HepG2 (cell line): ENCODE measurements at regions not wholly inside any gene's neighbourhood (a gene's known extent, or its start where the extent isn't known, plus 50 kb on each side); places are given as distances from the start of the nearest gene placed in this dataset.

Experiments used
- ATAC-seq: fragments of 200-7000 bp; cut with Tn5 transposase; 3 replicates; pipeline ENCODE4 v1.9.1; 2020; ENCODE audit warnings: mild to moderate bottlenecking, moderate library complexity
- BruUV-seq: library from RNA; stranded (reverse); fragments of 400-500 nt; replicated peaks from 2 replicates; lab custom pipeline; 2021; lab: Mats Ljungman, UMichigan
- CTCF ChIA-PET: fragments of 300-600 bp; formaldehyde crosslinking; extraction: SDS; loops from one replicate; lab custom pipeline; 2021; ENCODE audit warnings: low total read pairs, inconsistent platforms, low intra/inter-chr PET ratio; lab: Yijun Ruan, JAX
- POLR2A ChIA-PET: fragments of 350-600 bp; sonication (Branson Sonifier 250); formaldehyde crosslinking; loops from one replicate; lab custom pipeline; 2020; ENCODE audit warnings: antibody characterized with exemption, inconsistent platforms; lab: Yijun Ruan, JAX
- DNase-seq: peaks from one replicate; pipeline ENCODE4 v3.0.0-alpha.2; 2015; ENCODE audit warnings: low spot score
- FAIRE-seq: peaks from 3 replicates; lab custom pipeline; 2011; peaks lifted over from hg19 to GRCh38; lab: Jason Lieb, UNC
- H2AFZ ChIP-seq: one replicate; pipeline ENCODE4 v1.6.1; 2011; ENCODE audit warnings: low read length, inconsistent platforms
- H3K27ac ChIP-seq: fragments of 300-600 bp; 3 replicates; pipeline ENCODE4 v1.8.0; 2011; ENCODE audit warnings: mixed run types, mild to moderate bottlenecking, mixed read lengths, low read length, inconsistent platforms; ENCODE audit not compliant: insufficient read depth; ENCODE audit errors: extremely low read length
- H3K27me3 ChIP-seq, 2 experiments: fragments of 200-600 bp in 1 of 2; 2 replicates in 1 of 2; 3 replicates in 1 of 2; pipeline versions ENCODE4 v1.6.0 to v1.8.0; 2011; ENCODE audit warnings: low read length in 2 of 2, mild to moderate bottlenecking in 2 of 2, moderate library complexity in 2 of 2, inconsistent platforms in 1 of 2; ENCODE audit not compliant: insufficient read depth in 2 of 2, control insufficient read depth in 1 of 2
- H3K36me3 ChIP-seq, 2 experiments: fragments of 200-600 bp in 1 of 2; replicated peaks in 1 of 2; 2 replicates in 1 of 2; 3 replicates in 1 of 2; pipeline versions ENCODE4 v1.5.1 to v1.8.0; 2011; ENCODE audit warnings: low read length in 2 of 2, inconsistent platforms in 1 of 2; ENCODE audit not compliant: insufficient read depth in 2 of 2, control insufficient read depth in 1 of 2
- H3K4me1 ChIP-seq: 2 replicates; pipeline ENCODE4 v1.5.1; 2012; ENCODE audit warnings: low read length, inconsistent platforms; ENCODE audit not compliant: insufficient read depth
- H3K4me2 ChIP-seq: 2 replicates; pipeline ENCODE4 v1.6.0; 2011; ENCODE audit warnings: low read depth, low read length, inconsistent platforms
- H3K4me3 ChIP-seq, 3 experiments: fragments of 200-600 bp in 1 of 3; sonication (generic), shearing (Covaris generic) in 1 of 3; replicated peaks in 1 of 3; 2 replicates each; pipeline ENCODE4 v1.5.1; 2011 to 2016; ENCODE audit warnings: low read length in 3 of 3, inconsistent platforms in 2 of 3, low read depth in 2 of 3, mild to moderate bottlenecking in 2 of 3, control low read depth in 1 of 3, mixed read lengths in 1 of 3; ENCODE audit not compliant: insufficient read depth in 1 of 3
- H3K79me2 ChIP-seq: one replicate; pipeline ENCODE4 v1.6.1; 2011; ENCODE audit warnings: low read length, inconsistent platforms; ENCODE audit not compliant: insufficient read depth
- H3K9ac ChIP-seq: 2 replicates; pipeline ENCODE4 v1.6.0; 2011; ENCODE audit warnings: mild to moderate bottlenecking, low read depth, low read length, inconsistent platforms; ENCODE audit not compliant: insufficient read depth
- H3K9me3 ChIP-seq: 2 replicates; pipeline ENCODE4 v1.5.1; 2012; ENCODE audit warnings: mild to moderate bottlenecking, low read length
- H4K20me1 ChIP-seq: 2 replicates; pipeline ENCODE4 v1.6.0; 2011; ENCODE audit warnings: inconsistent platforms, mild to moderate bottlenecking, low read length, moderate library complexity; ENCODE audit not compliant: insufficient read depth
- EP300 ChIP-seq, 3 experiments: sonication (generic) in 1 of 3; formaldehyde crosslinking in 1 of 3; IDR thresholded peaks; 2 replicates each; pipeline versions ENCODE4 v1.5.1 to v1.6.1; 2011 to 2020; ENCODE audit warnings: low read depth in 2 of 3, low read length in 2 of 3, borderline replicate concordance in 1 of 3, improper control_type of control experiment in 1 of 3, mild to moderate bottlenecking in 1 of 3, missing genetic modification reagents in 1 of 3, moderate library complexity in 1 of 3
- GATAD2A ChIP-seq: IDR thresholded peaks from 2 replicates; pipeline ENCODE4 v1.6.1; 2016
- SMC3 ChIP-seq: IDR thresholded peaks from 2 replicates; pipeline ENCODE4 v1.6.1; 2011; ENCODE audit warnings: low read length, improper control_type of control experiment
- SP1 ChIP-seq, 2 experiments: fragments of 450-650 bp in 1 of 2; sonication (generic) in 1 of 2; formaldehyde crosslinking in 1 of 2; IDR thresholded peaks; 2 replicates each; pipeline versions ENCODE4 v1.4.0 to v1.6.1; 2016 to 2020; ENCODE audit warnings: missing genetic modification reagents in 1 of 2
- STAG1 ChIP-seq: sonication (generic); formaldehyde crosslinking; IDR thresholded peaks from 2 replicates; pipeline ENCODE4 v1.4.0; 2020; ENCODE audit warnings: missing genetic modification reagents
- ZNF546 ChIP-seq: sonication (generic); formaldehyde crosslinking; conservative IDR thresholded peaks from 2 replicates; pipeline ENCODE4 v1.8.1; 2023; ENCODE audit warnings: mild to moderate bottlenecking, missing genetic modification reagents
- ZNF709 ChIP-seq: sonication (generic); formaldehyde crosslinking; IDR thresholded peaks from 2 replicates; pipeline ENCODE4 v1.5.0; 2020; ENCODE audit warnings: mild to moderate bottlenecking, missing genetic modification reagents
- ZNF772 ChIP-seq: sonication (generic); formaldehyde crosslinking; IDR thresholded peaks from 2 replicates; pipeline ENCODE4 v1.5.0; 2020; ENCODE audit warnings: mild to moderate bottlenecking, missing genetic modification reagents
- WGBS: methylation state at CpG from one replicate; pipeline ENCODE4 v1.1.6; 2017; ENCODE audit warnings: low lambda C conversion rate; 5-methylcytosine and 5-hydroxymethylcytosine counted together
- in situ Hi-C: cut with HindIII; loops from 2 replicates; pipeline ENCODE4 v1.10.0; 2017; ENCODE audit warnings: low pct_unique_long_range_greater_than_20kb; ENCODE audit not compliant: extremely low pct_ligation_motif_present
- intact Hi-C: fragments of 100-400 bp; cut with micrococcal nuclease; formaldehyde crosslinking; loops from one replicate; pipeline ENCODE4 v1.10.0; 2022; ENCODE audit not compliant: unreplicated experiment
- TF ChIP-seq, protein P1 (sequence below): sonication (generic); formaldehyde crosslinking; IDR thresholded peaks from 2 replicates; pipeline ENCODE4 v1.8.0; 2022; ENCODE audit warnings: missing genetic modification reagents, mild to moderate bottlenecking, inconsistent platforms, borderline replicate concordance
- TF ChIP-seq, protein P2 (sequence below): sonication (generic); formaldehyde crosslinking; IDR thresholded peaks from 2 replicates; pipeline ENCODE4 v1.5.0; 2020; ENCODE audit warnings: mild to moderate bottlenecking, missing genetic modification reagents, moderate library complexity

DNA sequence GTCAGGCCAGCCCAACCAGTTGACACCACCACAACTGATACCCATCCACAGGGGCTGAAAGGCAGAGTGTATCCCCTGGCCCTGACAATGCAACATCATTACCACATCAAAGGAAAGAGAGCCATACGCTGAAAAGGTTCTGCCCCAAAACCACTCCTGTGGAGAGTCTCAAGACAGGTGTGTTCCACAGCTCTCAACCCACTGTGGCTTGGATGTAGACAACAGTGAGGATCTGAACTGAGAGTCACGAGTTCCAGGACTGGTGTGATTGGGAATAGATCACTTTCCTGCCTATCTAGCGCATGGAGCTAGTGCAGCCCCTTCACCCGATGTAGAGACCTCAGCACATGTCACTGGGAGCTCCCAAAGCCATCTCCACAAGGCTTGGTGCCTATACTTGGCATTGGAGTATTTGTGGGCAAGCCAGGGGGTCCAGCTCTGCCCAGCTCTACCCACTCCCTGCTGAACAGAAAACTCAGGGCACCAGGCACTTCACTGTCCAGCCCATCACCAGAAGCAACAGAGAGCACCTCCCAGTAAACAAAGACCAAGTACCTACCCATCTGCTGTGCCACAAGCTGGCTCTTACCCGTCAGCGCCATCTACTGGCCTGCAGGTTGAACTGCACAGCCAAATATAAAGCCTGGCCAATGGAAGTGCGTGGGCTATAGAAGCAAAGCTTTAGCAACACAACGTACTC, 579.5 kb downstream of the UQCRFS1 start:
- 9% methylated on average over 4 of the region's 8 CpGs for WGBS
- in situ Hi-C loops, result no loop called here
- POLR2A ChIA-PET, result no interaction called here

DNA sequence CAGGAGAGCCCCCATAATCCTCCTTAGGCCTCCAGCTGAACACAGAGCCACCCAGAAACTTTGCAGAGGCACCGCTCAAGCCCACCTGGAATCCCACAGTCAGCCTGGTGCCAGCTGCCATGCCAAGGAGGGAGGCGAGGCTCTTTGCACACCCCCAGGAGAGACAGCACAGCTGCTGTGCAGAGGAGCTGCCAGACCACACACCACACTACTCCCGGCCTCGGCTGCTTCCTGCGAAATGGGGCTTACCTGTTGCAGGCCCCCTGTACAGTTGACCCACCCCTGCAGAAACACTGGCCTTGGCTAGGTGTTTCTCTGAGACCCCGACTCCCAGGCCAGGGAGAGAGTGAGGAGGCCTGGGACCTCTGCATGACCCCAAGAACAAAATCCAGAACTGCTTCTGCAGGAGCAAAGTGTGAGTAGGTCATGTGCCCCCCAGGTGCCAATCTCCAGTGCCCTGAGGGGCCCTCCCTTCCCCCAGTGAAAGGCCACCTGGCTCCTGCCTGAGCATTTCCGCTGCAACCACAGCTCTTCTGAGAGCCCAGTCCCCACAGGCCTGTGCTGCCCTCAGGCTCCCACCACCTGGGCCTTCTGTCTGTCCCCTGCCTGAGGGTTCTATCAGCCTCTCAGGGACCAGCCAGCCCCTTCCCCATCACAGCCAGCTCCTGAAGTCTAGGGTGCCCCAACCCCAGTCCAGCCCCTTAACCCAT, 580.4 kb downstream of the UQCRFS1 start:
- no peak for ATAC-seq
- POLR2A ChIA-PET, result no interaction called here
- no peak for DNase-seq
- TF ChIP-seq ZNF546 (CRISPR knock-in tag) (no peak), ZNF772 (CRISPR knock-in tag) (no peak), ZNF709 (CRISPR knock-in tag) (no peak), EP300 (IDR thresholded peaks at IDR 0.05; ENCODE audit: low read depth in 2 of 2, low read length in 2 of 2) (no peak), EP300 (CRISPR knock-in tag; IDR thresholded peaks at IDR 0.05; ENCODE audit: borderline replicate concordance) (no peak)
- TF ChIP-seq, protein P1, sequence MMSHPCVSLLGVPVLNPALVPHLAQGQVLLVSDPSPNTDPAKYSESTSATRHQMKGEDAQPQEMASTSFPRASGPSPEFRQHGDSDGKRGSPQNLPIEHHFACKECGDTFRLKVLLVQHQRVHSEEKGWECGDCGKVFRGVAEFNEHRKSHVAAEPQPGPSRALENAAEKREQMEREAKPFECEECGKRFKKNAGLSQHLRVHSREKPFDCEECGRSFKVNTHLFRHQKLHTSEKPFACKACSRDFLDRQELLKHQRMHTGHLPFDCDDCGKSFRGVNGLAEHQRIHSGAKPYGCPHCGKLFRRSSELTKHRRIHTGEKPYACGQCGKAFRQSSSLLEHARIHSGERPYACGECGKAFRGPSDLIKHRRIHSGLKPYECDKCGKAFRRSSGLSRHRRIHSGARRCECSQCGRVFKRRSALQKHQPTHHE (CRISPR knock-in tag), result no peak

More for the DNA sequence above, 579.5 kb downstream of the UQCRFS1 start:
- H3K4me2 ChIP-seq, result no peak overlapping the region
- CTCF ChIA-PET, result no interaction called here
- no peaks in the 10 kb centered on the region for H4K20me1 ChIP-seq
- no peaks in the 10 kb centered on the region for H3K27me3 ChIP-seq
- ATAC-seq (no peak; the same call in 2 of the 3 replicates), DNase-seq (no peak), FAIRE-seq (no peak)
- no peaks in the 10 kb centered on the region for H3K4me1 ChIP-seq
- peaks cover 78% of the 10 kb centered on the region for H3K9me3 ChIP-seq
- no peak overlapping the region for H3K27ac ChIP-seq
- no peaks in the 10 kb centered on the region for H3K36me3 ChIP-seq
- no peak overlapping the region for H3K9ac ChIP-seq
- intact Hi-C loops, result no loop called here
- TF ChIP-seq GATAD2A (CRISPR knock-in tag), result no peak
- TF ChIP-seq STAG1 (CRISPR knock-in tag), result peak; percentile 45
- TF ChIP-seq, protein P2, sequence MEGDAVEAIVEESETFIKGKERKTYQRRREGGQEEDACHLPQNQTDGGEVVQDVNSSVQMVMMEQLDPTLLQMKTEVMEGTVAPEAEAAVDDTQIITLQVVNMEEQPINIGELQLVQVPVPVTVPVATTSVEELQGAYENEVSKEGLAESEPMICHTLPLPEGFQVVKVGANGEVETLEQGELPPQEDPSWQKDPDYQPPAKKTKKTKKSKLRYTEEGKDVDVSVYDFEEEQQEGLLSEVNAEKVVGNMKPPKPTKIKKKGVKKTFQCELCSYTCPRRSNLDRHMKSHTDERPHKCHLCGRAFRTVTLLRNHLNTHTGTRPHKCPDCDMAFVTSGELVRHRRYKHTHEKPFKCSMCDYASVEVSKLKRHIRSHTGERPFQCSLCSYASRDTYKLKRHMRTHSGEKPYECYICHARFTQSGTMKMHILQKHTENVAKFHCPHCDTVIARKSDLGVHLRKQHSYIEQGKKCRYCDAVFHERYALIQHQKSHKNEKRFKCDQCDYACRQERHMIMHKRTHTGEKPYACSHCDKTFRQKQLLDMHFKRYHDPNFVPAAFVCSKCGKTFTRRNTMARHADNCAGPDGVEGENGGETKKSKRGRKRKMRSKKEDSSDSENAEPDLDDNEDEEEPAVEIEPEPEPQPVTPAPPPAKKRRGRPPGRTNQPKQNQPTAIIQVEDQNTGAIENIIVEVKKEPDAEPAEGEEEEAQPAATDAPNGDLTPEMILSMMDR, result peak; percentile 64
- peak; percentile 12; the same call in 1 of the 2 replicates for TF ChIP-seq SMC3
- TF ChIP-seq SP1 (IDR thresholded peaks at IDR 0.05), result no peak
- no peak for TF ChIP-seq SP1 (CRISPR knock-in tag; IDR thresholded peaks at IDR 0.05)
- no peak overlapping the region for H2AFZ ChIP-seq
- BruUV-seq, result no TSS peak
- H3K4me3 ChIP-seq, result no peak overlapping the region
- H3K79me2 ChIP-seq, result no peaks in the 10 kb centered on the region

More for the DNA sequence above, 580.4 kb downstream of the UQCRFS1 start:
- no peak overlapping the region for H3K27ac ChIP-seq
- no peaks in the 10 kb centered on the region for H4K20me1 ChIP-seq
- in situ Hi-C loops (no loop called here), intact Hi-C loops (no loop called here)
- CTCF ChIA-PET, result no interaction called here
- no peaks in the 10 kb centered on the region for H3K36me3 ChIP-seq
- no peak overlapping the region for H3K4me2 ChIP-seq
- WGBS, result 10% methylated on average over 2 of the region's 7 CpGs
- H3K4me3 ChIP-seq, result no peak overlapping the region
- FAIRE-seq, result no peak
- no peaks in the 10 kb centered on the region for H3K4me1 ChIP-seq
- H3K9ac ChIP-seq, result no peak overlapping the region
- H3K9me3 ChIP-seq, result peaks cover 76% of the 10 kb centered on the region
- no peaks in the 10 kb centered on the region for H3K27me3 ChIP-seq
- H3K79me2 ChIP-seq, result no peaks in the 10 kb centered on the region
- H2AFZ ChIP-seq, result no peak overlapping the region
- no TSS peak for BruUV-seq
